ACC112 (cell line): ENCODE measurements at regions not wholly inside any gene's neighbourhood (a gene's known extent, or its start where the extent isn't known, plus 50 kb on each side); places are given as distances from the start of the nearest gene placed in this dataset.

Experiments used
- H2AFZ ChIP-seq: fragments of 200-600 bp; sonication (generic); one replicate; pipeline ENCODE4 v1.6.0; 2017; ENCODE audit warnings: antibody characterized with exemption, low read length; ENCODE audit not compliant: unreplicated experiment
- H3K27ac ChIP-seq: fragments of 200-600 bp; sonication (generic); 2 replicates; pipeline ENCODE4 v1.5.1; 2014; ENCODE audit warnings: low read depth, mild to moderate bottlenecking, antibody characterized with exemption, low read length, moderate library complexity
- H3K27me3 ChIP-seq: fragments of 200-600 bp; sonication (generic); 2 replicates; pipeline ENCODE4 v1.6.1; 2014; ENCODE audit warnings: mild to moderate bottlenecking, antibody characterized with exemption, low read length, moderate library complexity, mixed read lengths; ENCODE audit not compliant: insufficient read depth
- H3K36me3 ChIP-seq: fragments of 200-600 bp; sonication (generic); 2 replicates; pipeline ENCODE4 v1.6.1; 2016; ENCODE audit warnings: mild to moderate bottlenecking, antibody characterized with exemption, low read length, moderate library complexity, mixed read lengths; ENCODE audit not compliant: insufficient read depth
- H3K4me1 ChIP-seq: fragments of 200-600 bp; sonication (generic); one replicate; pipeline ENCODE4 v1.6.1; 2016; ENCODE audit warnings: low read length, mixed read lengths; ENCODE audit not compliant: insufficient read depth, unreplicated experiment, control insufficient read depth
- H3K4me3 ChIP-seq: fragments of 200-600 bp; sonication (generic); 2 replicates; pipeline ENCODE4 v1.5.1; 2014; ENCODE audit warnings: mild to moderate bottlenecking, low read depth, low read length
- H3K79me2 ChIP-seq: fragments of 200-600 bp; sonication (generic); one replicate; pipeline ENCODE4 v1.6.0; 2016; ENCODE audit warnings: low read length; ENCODE audit not compliant: control insufficient read depth, unreplicated experiment, insufficient read depth

- Histone ChIP-seq H2AFZ (no peak overlapping the region), H3K36me3 (no peaks in the 10 kb centered on the region), H3K27ac (peak overlapping the region; percentile 93), H3K27me3 (no peaks in the 10 kb centered on the region), H3K4me3 (no peak overlapping the region), H3K79me2 (no peaks in the 10 kb centered on the region), H3K4me1 (peaks cover 51% of the 10 kb centered on the region)
Measured at GRCh38 chr20:51335329-51335841, 207.1 kb downstream of the NFATC2 start.

- H3K27me3 ChIP-seq: no peaks in the 10 kb centered on the region
- no peaks in the 10 kb centered on the region for H3K36me3 ChIP-seq
- peaks cover 44% of the 10 kb centered on the region for H3K4me1 ChIP-seq
- no peaks in the 10 kb centered on the region for H3K79me2 ChIP-seq
- peak overlapping the region; percentile 93 for H3K27ac ChIP-seq
- no peak overlapping the region for H2AFZ ChIP-seq
- no peak overlapping the region for H3K4me3 ChIP-seq
Measured at GRCh38 chr20:51334609-51335008, 207.9 kb downstream of the NFATC2 start.

DNA sequence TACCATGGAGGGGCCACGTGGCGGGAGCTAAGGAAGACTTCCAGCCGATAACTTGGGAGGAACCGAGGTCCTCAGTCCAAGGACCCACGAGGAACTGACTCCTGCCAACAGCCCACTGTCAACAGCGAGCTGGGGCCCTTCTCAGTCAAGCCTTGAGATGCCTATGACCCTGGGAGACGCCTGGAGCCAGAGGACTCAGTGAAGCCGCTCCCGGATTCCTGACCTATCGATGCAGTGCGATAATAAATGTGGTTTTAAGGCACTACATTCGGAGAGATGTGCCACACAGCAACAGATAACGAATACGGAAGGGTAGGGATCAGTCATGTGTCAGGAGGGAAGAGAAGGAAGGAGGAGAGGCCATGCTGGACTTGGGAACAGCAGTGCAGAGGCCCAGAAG is 208.5 kb downstream of the NFATC2 start:
- H3K27me3 ChIP-seq: no peaks in the 10 kb centered on the region
- peak overlapping the region; percentile 93 for H3K27ac ChIP-seq
- H2AFZ ChIP-seq: no peak overlapping the region
- peaks cover 38% of the 10 kb centered on the region for H3K4me1 ChIP-seq
- H3K36me3 ChIP-seq: no peaks in the 10 kb centered on the region
- no peak overlapping the region for H3K4me3 ChIP-seq
- H3K79me2 ChIP-seq: no peaks in the 10 kb centered on the region

GRCh38 chr20:51333446-51333845 is 209.1 kb downstream of the NFATC2 start:
- no peaks in the 10 kb centered on the region for H3K79me2 ChIP-seq
- peak overlapping the region; percentile 93; the same call in 1 of the 2 replicates for H3K27ac ChIP-seq
- no peak overlapping the region for H3K4me3 ChIP-seq
- H3K4me1 ChIP-seq: peaks cover 33% of the 10 kb centered on the region
- no peaks in the 10 kb centered on the region for H3K36me3 ChIP-seq
- no peak overlapping the region for H2AFZ ChIP-seq
- no peaks in the 10 kb centered on the region for H3K27me3 ChIP-seq

DNA sequence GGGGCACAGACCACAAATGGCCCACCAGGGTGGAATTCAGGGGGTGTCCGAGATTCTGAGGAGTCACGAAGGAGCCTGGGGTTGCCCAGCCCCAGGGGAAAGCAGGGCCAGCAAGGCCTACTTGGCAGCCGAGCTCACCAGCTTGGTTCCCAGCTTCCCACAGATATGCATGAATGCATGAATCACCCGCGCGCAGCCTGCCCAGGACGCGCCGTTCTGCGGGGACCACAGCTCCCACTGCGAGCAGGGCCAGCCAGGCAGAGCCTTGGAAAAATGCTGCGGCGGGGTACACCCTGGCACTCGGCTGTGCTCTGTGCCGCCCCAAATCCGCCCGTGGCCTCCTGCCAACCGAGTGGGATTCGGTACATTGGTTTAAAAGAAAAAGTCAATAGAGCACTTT is 211.0 kb downstream of the NFATC2 start:
- no peaks in the 10 kb centered on the region for H3K36me3 ChIP-seq
- H3K4me3 ChIP-seq: no peak overlapping the region
- H3K27me3 ChIP-seq: no peaks in the 10 kb centered on the region
- H3K79me2 ChIP-seq: no peaks in the 10 kb centered on the region
- H3K4me1 ChIP-seq: peaks cover 33% of the 10 kb centered on the region
- H2AFZ ChIP-seq: no peak overlapping the region
- no peak overlapping the region for H3K27ac ChIP-seq

DNA sequence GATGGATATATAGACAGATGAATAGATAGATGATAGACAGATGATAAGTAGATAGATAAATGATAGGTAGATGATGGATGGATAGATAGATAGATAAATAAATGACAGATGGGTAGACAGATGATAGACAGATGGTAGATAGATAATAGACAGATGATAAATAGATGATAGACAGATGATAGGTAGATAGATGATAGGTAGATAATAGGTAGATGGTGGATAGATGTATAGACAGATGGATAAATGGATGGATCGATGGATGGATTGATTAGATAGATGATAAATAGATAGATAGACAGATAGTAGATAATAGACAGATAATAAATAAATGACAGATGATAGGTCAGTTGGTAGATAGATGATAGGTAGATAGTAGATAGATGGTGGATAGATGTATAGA is 212.7 kb downstream of the NFATC2 start:
- Histone ChIP-seq H2AFZ (no peak overlapping the region), H3K27me3 (no peaks in the 10 kb centered on the region), H3K4me3 (no peak overlapping the region), H3K4me1 (peaks cover 20% of the 10 kb centered on the region), H3K79me2 (no peaks in the 10 kb centered on the region), H3K27ac (peak overlapping the region; percentile 42; the same call in 1 of the 2 replicates), H3K36me3 (no peaks in the 10 kb centered on the region)

DNA sequence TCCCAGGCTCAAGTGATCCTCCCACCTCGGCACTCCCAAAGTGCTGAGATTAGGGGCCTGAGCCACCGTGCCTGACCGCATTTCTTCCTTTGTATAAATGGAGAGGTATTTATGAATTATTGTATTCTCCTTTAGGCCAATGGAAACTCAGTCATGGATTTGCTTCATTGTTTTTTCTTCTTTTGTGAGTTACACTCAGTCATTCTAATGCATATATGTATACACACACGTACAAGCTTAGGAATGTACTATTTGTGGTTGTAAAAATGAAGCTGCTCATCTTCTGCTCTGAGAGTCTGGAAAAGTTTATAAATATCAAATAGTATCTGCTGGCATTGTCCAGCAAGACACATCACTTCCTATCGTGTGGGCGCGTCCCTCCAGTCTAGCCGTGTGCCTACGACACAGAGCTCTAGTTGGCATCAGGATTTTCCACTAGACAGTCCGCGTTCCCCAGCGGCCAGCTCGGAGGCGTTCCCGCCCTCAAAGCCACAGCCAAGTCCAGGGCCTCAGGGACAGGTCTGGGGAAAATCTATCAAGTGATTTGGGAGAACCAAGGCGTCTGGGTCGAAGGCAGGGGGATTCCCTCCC is 215.2 kb downstream of the NFATC2 start:
- H3K79me2 ChIP-seq: no peaks in the 10 kb centered on the region
- H3K27me3 ChIP-seq: no peaks in the 10 kb centered on the region
- peak overlapping the region; percentile 84 for H3K27ac ChIP-seq
- no peaks in the 10 kb centered on the region for H3K36me3 ChIP-seq
- H3K4me1 ChIP-seq: peaks cover 16% of the 10 kb centered on the region
- H2AFZ ChIP-seq: no peak overlapping the region
- no peak overlapping the region for H3K4me3 ChIP-seq

DNA sequence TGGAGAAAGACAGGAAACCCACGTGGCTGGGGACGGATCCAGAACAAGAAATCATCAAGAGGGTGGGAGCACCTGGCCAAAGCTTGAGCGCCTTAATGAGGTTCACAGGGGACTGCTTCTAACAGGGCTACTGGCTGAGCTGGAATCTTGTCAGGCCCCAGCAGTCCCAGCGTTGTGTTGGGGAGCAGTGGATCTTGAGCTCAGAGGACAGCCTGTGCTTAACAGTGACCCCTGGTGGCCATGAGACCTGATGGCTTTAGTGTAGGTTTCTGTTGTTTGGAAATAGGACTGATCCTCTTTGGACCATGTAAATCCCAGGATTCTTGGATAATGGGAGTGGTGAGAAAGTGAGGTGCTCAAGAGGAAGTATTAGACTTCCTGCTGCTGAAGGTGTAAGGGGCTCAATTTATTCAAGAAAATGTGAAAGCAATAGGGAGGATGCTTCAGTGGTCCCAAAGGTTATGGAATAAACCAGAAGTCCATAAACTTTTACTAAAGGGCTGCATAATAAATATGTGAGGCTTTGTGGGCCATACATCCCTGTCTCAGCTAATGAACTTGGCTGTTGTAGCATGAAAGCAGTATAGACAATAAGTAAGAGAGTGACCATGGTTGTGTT is 216.2 kb downstream of the NFATC2 start:
- peak overlapping the region; percentile 84 for H3K27ac ChIP-seq
- H3K36me3 ChIP-seq: no peaks in the 10 kb centered on the region
- peaks cover 16% of the 10 kb centered on the region for H3K4me1 ChIP-seq
- H3K4me3 ChIP-seq: no peak overlapping the region
- no peak overlapping the region for H2AFZ ChIP-seq
- H3K79me2 ChIP-seq: no peaks in the 10 kb centered on the region
- no peaks in the 10 kb centered on the region for H3K27me3 ChIP-seq

GRCh38 chr20:51322164-51322707 is 220.3 kb downstream of the NFATC2 start:
- Histone ChIP-seq H2AFZ (no peak overlapping the region), H3K27ac (no peak overlapping the region), H3K4me1 (peaks cover 9% of the 10 kb centered on the region), H3K27me3 (no peaks in the 10 kb centered on the region), H3K4me3 (no peak overlapping the region), H3K79me2 (no peaks in the 10 kb centered on the region), H3K36me3 (no peaks in the 10 kb centered on the region)

GRCh38 chr20:51321343-51322163 is 221.0 kb downstream of the NFATC2 start:
- no peak overlapping the region for H3K27ac ChIP-seq

More at GRCh38 chr20:51321343-51322163, 221.0 kb downstream of the NFATC2 start:
- no peaks in the 10 kb centered on the region for H3K36me3 ChIP-seq
- no peak overlapping the region for H2AFZ ChIP-seq
- peaks cover 3% of the 10 kb centered on the region for H3K4me1 ChIP-seq
- no peak overlapping the region for H3K4me3 ChIP-seq
- no peaks in the 10 kb centered on the region for H3K79me2 ChIP-seq
- no peaks in the 10 kb centered on the region for H3K27me3 ChIP-seq
